ENCODE measurements at regions not wholly inside any gene's neighbourhood (a gene's known extent, or its start where the extent isn't known, plus 50 kb on each side); places are given as distances from the start of the nearest gene placed in this dataset.

GRCh38 chr11:92276773-92277172, 52.2 kb downstream of the FAT3 start:
- Mint-ChIP-seq H3K4me3 (no peak overlapping the region), H3K27ac (no peak overlapping the region), H3K4me1 (no peaks in the 10 kb centered on the region), H3K27me3 (no peaks in the 10 kb centered on the region), H3K36me3 (ENCODE audit: low read depth) (no peaks in the 10 kb centered on the region)
- no peaks in the 10 kb centered on the region for H3K9me3 ChIP-seq (ENCODE audit: control insufficient read depth, low read length, poor library complexity, severe bottlenecking)
- DNase-seq = no peak
- no peak for ATAC-seq

GRCh38 chr11:92277871-92278270, 53.3 kb downstream of the FAT3 start:
- Mint-ChIP-seq H3K27ac (no peak overlapping the region), H3K27me3 (no peaks in the 10 kb centered on the region), H3K4me1 (no peaks in the 10 kb centered on the region), H3K4me3 (no peak overlapping the region), H3K36me3 (ENCODE audit: low read depth) (no peaks in the 10 kb centered on the region)
- no peak for DNase-seq
- no peaks in the 10 kb centered on the region for H3K9me3 ChIP-seq (ENCODE audit: control insufficient read depth, low read length, poor library complexity, severe bottlenecking)
- ATAC-seq = no peak

GRCh38 chr11:92278791-92279433, 54.3 kb downstream of the FAT3 start:
- DNase-seq (no peak), ATAC-seq (no peak)
- Mint-ChIP-seq H3K4me1 (no peaks in the 10 kb centered on the region), H3K27ac (no peak overlapping the region), H3K4me3 (no peak overlapping the region), H3K27me3 (no peaks in the 10 kb centered on the region), H3K36me3 (ENCODE audit: low read depth) (no peaks in the 10 kb centered on the region)
- H3K9me3 ChIP-seq (ENCODE audit: control insufficient read depth, low read length, poor library complexity, severe bottlenecking) = no peaks in the 10 kb centered on the region

DNA sequence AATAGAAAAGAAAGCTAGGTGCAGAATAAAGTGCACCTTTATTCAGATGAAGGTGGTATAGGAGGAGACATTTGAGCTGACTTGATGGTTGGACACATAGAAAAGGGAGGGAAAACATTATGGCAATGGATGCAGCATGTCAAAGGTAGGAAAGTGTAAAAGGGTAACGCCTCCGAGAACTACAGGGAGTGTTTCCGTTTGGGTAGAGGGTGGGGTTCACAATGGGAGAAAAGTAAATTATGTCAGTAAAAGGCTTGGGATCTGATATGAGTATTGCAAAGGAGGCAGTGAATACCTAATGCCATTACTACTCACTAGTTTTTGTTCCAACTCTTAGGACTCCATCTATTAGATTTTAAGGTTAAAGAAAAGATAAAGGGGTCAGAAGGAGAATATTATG, 59.5 kb downstream of the FAT3 start:
- H3K9me3 ChIP-seq (ENCODE audit: control insufficient read depth, low read length, poor library complexity, severe bottlenecking) = no peaks in the 10 kb centered on the region
- H3K27me3 Mint-ChIP-seq = no peaks in the 10 kb centered on the region
- H3K36me3 Mint-ChIP-seq (ENCODE audit: low read depth) = no peaks in the 10 kb centered on the region
- H3K4me1 Mint-ChIP-seq = no peaks in the 10 kb centered on the region
- DNase-seq (no peak), ATAC-seq (no peak)
- no peak overlapping the region for H3K4me3 Mint-ChIP-seq
- no peak overlapping the region for H3K27ac Mint-ChIP-seq

DNA sequence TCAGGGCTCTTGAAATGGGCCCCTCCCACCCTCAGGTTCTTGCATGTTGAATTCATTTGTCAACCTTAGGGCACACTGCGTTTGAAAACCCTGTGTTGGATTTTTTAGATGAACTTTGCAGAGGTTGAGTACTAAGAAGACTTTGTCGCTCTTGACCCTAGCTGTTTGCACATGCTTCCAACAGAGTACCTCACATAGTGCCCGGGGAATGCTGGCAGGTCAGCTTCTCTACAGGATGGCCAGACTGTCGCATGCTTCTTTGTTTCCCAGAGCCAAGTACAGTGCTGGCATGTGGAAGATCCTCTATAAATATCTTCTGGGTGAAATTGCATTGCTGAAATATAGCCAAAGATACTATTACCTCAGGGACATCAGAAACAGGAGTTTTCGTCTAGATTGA, 59.9 kb downstream of the FAT3 start:
- no peak overlapping the region for H3K27ac Mint-ChIP-seq
- no peaks in the 10 kb centered on the region for H3K36me3 Mint-ChIP-seq (ENCODE audit: low read depth)
- H3K4me1 Mint-ChIP-seq = no peaks in the 10 kb centered on the region
- H3K9me3 ChIP-seq (ENCODE audit: control insufficient read depth, low read length, poor library complexity, severe bottlenecking) = no peaks in the 10 kb centered on the region
- no peak overlapping the region for H3K4me3 Mint-ChIP-seq
- ATAC-seq (no peak), DNase-seq (no peak)
- H3K27me3 Mint-ChIP-seq = no peaks in the 10 kb centered on the region

- no peaks in the 10 kb centered on the region for H3K9me3 ChIP-seq (ENCODE audit: control insufficient read depth, low read length, poor library complexity, severe bottlenecking)
- no peaks in the 10 kb centered on the region for H3K36me3 Mint-ChIP-seq (ENCODE audit: low read depth)
- DNase-seq = no peak
- no peak overlapping the region for H3K4me3 Mint-ChIP-seq
- no peak for ATAC-seq
- no peak overlapping the region for H3K27ac Mint-ChIP-seq
- H3K27me3 Mint-ChIP-seq = no peaks in the 10 kb centered on the region
- no peaks in the 10 kb centered on the region for H3K4me1 Mint-ChIP-seq
These were observed 61.2 kb downstream of the FAT3 start for GRCh38 chr11:92285776-92286175.

- no peaks in the 10 kb centered on the region for H3K9me3 ChIP-seq (ENCODE audit: control insufficient read depth, low read length, poor library complexity, severe bottlenecking)
- DNase-seq (no peak), ATAC-seq (no peak)
- Mint-ChIP-seq H3K36me3 (ENCODE audit: low read depth) (no peaks in the 10 kb centered on the region), H3K27ac (no peak overlapping the region), H3K4me1 (no peaks in the 10 kb centered on the region), H3K4me3 (no peak overlapping the region), H3K27me3 (no peaks in the 10 kb centered on the region)
These were observed 62.1 kb downstream of the FAT3 start for GRCh38 chr11:92286709-92287108.

DNA sequence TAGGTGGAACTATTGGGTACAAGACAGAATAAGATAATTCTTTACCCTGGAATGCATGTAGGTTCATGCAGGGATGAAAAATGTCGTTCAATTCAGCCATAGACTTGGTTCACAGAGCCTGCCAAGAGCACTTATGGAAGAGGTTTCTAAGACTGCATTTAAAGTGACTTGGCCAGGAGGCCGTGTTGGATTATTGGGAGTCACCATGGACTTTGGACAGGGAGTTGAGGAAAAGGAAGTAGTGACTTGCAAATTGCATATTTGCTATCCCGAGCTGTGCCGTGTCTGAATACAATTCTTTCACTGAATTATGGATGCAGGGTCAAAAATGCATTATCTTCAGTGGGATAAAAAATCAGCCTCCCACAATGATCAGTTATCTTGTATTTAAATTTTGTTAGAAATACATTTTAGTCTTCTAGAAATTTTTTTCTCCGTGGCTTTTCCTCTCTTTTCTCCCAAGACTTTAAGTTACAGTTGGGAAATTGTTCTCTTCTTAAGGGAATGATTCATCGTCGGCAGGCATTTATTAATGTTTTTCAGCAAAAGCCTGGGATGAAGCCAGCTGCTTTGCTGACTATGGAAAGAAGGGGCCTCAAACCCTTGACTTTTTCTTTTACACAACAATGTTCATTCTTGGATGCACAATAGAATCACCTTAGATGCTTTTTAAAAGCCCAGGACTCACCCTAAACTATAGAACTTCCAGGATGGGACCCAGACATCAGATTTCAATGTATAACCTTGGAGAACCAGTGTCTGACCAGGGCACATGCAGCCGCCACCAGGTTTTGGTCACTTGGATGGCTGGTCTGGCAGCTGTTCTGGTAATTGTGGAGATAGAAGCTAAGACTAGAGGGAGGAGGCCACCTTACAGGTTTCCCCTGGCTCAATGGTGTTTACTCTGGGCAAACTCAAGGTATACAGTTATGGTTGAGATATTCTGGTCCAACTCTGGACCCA, 70.8 kb downstream of the FAT3 start:
- H3K27ac Mint-ChIP-seq = no peak overlapping the region
- ATAC-seq = no peak

DNA sequence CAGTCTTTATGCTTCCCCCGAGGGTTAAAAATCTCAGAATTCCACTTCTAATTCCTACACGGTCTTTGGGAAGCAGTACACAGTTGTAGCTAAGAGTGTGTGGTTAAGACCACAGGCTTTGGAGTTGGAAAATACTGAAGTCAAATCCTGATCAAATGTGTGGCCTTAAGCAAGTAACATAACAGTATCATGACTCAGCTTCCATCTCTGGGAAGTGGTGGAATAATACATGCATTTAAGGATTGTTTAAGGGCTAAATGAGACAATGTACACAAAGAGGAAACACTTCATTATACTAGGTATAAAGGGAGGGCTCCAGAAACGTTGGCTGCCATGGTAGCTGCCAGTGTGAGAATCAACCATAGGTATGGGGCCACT, 71.5 kb downstream of the FAT3 start:
- Mint-ChIP-seq H3K27me3 (no peaks in the 10 kb centered on the region), H3K4me3 (no peak overlapping the region), H3K4me1 (no peaks in the 10 kb centered on the region), H3K27ac (no peak overlapping the region), H3K36me3 (ENCODE audit: low read depth) (no peaks in the 10 kb centered on the region)
- no peak for ATAC-seq
- DNase-seq = no peak
- H3K9me3 ChIP-seq (ENCODE audit: control insufficient read depth, low read length, poor library complexity, severe bottlenecking) = no peaks in the 10 kb centered on the region

More for the DNA sequence above, 70.8 kb downstream of the FAT3 start:
- no peak overlapping the region for H3K4me3 Mint-ChIP-seq
- no peak for DNase-seq
- H3K4me1 Mint-ChIP-seq = no peaks in the 10 kb centered on the region
- H3K36me3 Mint-ChIP-seq (ENCODE audit: low read depth) = no peaks in the 10 kb centered on the region
- H3K9me3 ChIP-seq (ENCODE audit: control insufficient read depth, low read length, poor library complexity, severe bottlenecking) = no peaks in the 10 kb centered on the region
- H3K27me3 Mint-ChIP-seq = no peaks in the 10 kb centered on the region

- Mint-ChIP-seq H3K27me3 (no peaks in the 10 kb centered on the region), H3K36me3 (ENCODE audit: low read depth) (no peaks in the 10 kb centered on the region), H3K4me3 (no peak overlapping the region), H3K27ac (no peak overlapping the region), H3K4me1 (no peaks in the 10 kb centered on the region)
- no peaks in the 10 kb centered on the region for H3K9me3 ChIP-seq (ENCODE audit: control insufficient read depth, low read length, poor library complexity, severe bottlenecking)
- ATAC-seq (no peak), DNase-seq (no peak)
These were observed 73.2 kb downstream of the FAT3 start for GRCh38 chr11:92297567-92298553.

GRCh38 chr11:92300876-92301275, 76.3 kb downstream of the FAT3 start:
- ATAC-seq (no peak), DNase-seq (no peak)
- Mint-ChIP-seq H3K27me3 (no peaks in the 10 kb centered on the region), H3K4me3 (no peak overlapping the region), H3K4me1 (no peaks in the 10 kb centered on the region), H3K27ac (no peak overlapping the region), H3K36me3 (ENCODE audit: low read depth) (no peaks in the 10 kb centered on the region)
- H3K9me3 ChIP-seq (ENCODE audit: control insufficient read depth, low read length, poor library complexity, severe bottlenecking) = no peaks in the 10 kb centered on the region

DNA sequence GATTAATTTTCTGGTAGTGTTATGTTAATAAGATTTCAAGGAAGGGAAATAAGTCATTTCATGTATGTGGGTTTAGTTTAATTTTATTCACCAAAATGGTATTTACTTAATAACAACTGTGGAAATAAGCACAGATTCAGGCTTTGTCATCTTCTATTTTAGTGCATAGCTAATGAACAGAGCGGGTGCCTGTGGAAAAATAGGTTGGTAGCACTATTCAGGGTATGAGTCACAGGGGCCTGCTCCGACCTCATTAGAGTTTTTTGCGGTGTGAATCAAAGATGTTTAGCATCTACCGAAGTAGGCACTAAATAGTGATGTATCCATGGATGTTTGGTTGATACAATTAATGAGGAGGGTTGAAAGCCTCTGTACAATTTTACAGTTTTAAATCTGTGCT, 78.2 kb downstream of the FAT3 start:
- no peaks in the 10 kb centered on the region for H3K4me1 Mint-ChIP-seq
- no peaks in the 10 kb centered on the region for H3K9me3 ChIP-seq (ENCODE audit: control insufficient read depth, low read length, poor library complexity, severe bottlenecking)
- H3K27me3 Mint-ChIP-seq = no peaks in the 10 kb centered on the region
- ATAC-seq (no peak), DNase-seq (no peak)
- no peak overlapping the region for H3K27ac Mint-ChIP-seq
- no peaks in the 10 kb centered on the region for H3K36me3 Mint-ChIP-seq (ENCODE audit: low read depth)
- no peak overlapping the region for H3K4me3 Mint-ChIP-seq

DNA sequence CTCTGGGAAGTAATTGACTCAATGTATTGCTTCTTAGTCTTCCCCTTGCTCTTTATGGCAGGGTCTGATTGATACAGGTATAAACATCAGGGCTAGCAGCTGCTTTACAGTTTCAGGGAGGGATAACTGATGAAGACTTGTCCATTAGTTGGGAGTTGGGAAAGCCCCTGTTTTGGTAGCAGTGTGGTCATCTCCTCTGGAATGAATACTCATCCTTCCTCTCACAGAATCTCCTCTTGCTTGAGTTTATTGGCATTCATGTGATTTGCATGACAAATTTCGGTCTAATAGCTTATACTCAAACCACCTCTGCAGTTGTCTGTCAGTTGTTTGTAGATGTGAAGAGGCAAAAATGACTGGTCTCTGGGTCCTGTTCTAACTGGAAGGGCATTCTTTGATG, 79.7 kb downstream of the FAT3 start:
- H3K27ac Mint-ChIP-seq = no peak overlapping the region
- DNase-seq (no peak), ATAC-seq (no peak)
- no peaks in the 10 kb centered on the region for H3K9me3 ChIP-seq (ENCODE audit: control insufficient read depth, low read length, poor library complexity, severe bottlenecking)
- peaks cover under 1% of the 10 kb centered on the region for H3K27me3 Mint-ChIP-seq
- H3K36me3 Mint-ChIP-seq (ENCODE audit: low read depth) = no peaks in the 10 kb centered on the region
- no peak overlapping the region for H3K4me3 Mint-ChIP-seq
- no peaks in the 10 kb centered on the region for H3K4me1 Mint-ChIP-seq
